Stimulated activated effector memory CD8-positive, alpha-beta T cell treated with anti-CD3 and anti-CD28 coated beads, Interleukin-12 subunit alpha, Interleukin-12 subunit beta, amount 100 ng/mL, for 72 hours (primary cell): ENCODE measurements at regions not wholly inside any gene's neighbourhood (a gene's known extent, or its start where the extent isn't known, plus 50 kb on each side); places are given as distances from the start of the nearest gene placed in this dataset.

Experiments
- ATAC-seq: fragments of 150-1000 bp; cut with Tn5 transposase; 2 replicates; pipeline ENCODE4 v1.10.0; 2021
- DNase-seq, 2 donors: peaks; one replicate each; pipeline ENCODE4 v3.0.0; 2021 to 2022; ENCODE audit warnings: low spot score in 2 of 2
- H3K27ac Mint-ChIP-seq: one replicate; pipeline ENCODE4 v1.8.0; 2022; ENCODE audit warnings: mild to moderate bottlenecking, mixed read lengths
- H3K36me3 Mint-ChIP-seq: one replicate; pipeline ENCODE4 v1.8.0; 2022; ENCODE audit warnings: mild to moderate bottlenecking, mixed read lengths
- H3K4me1 Mint-ChIP-seq: one replicate; pipeline ENCODE4 v1.8.0; 2022; ENCODE audit warnings: mixed read lengths
- H3K4me3 Mint-ChIP-seq: one replicate; pipeline ENCODE4 v1.8.0; 2022; ENCODE audit warnings: mild to moderate bottlenecking, mixed read lengths
- H3K9me3 Mint-ChIP-seq: one replicate; pipeline ENCODE4 v1.8.0; 2022; ENCODE audit warnings: mixed read lengths

DNA sequence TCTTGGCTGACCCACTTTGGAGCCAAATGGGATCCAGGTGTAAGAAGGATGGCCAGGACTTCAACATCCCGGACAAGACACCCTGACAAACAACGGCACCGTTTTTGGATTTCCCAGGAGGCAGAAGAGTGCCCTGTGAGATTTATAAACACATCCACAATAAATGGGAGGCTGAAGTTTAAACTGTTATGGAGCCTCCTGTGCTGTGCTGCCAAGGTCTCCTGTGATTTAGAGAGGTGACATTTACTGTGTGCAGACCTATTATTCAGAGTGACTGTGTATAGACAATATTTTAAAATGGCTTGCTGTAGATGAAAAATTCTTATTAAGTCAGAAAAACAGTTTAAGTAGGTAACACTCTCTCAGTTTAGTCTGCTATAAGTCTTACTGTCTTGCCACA is 401.5 kb upstream of the ETAA1 start:
- no peaks in the 10 kb centered on the region for H3K36me3 Mint-ChIP-seq
- no peak for ATAC-seq

DNA sequence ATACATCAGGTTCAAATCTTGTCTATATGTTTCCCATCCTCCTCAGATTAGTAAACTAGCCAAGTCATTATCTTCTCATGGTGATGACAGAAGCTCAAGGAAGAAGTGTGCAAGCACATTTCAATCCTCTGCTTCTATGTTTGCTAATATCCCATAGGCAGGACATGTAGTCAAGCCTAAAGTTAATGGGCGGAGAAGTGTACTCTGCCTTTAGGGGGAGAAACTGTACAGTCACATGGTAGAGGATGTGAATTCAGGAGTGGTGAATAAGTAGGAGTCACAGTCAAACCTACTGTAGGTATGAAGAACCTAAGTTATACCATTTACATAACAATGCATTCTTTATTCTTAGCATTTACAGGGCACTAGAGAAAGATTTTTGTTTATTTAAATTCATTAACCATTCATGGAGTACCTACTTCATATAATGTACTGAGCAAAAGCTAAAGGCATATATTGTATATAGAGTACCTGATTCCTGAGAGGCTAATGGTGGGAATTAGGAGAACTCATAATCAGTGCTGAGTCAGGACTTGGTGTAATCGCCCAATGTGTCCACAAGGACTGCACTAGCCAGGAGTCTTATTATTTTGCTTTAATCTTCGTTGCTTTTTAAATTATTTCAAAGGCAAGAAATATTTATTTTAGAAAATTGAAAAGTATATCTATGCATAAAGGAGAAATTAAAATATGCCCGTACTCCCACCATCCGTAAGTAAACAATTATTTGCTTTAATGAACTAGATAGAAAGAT is 394.3 kb upstream of the ETAA1 start:
- Mint-ChIP-seq H3K9me3 (peaks cover 6% of the 10 kb centered on the region), H3K36me3 (no peaks in the 10 kb centered on the region), H3K27ac (no peak overlapping the region), H3K4me3 (no peak overlapping the region), H3K4me1 (no peaks in the 10 kb centered on the region)
- ATAC-seq: no peak
- DNase-seq: no peak

More for the DNA sequence above, 401.5 kb upstream of the ETAA1 start:
- peaks cover 3% of the 10 kb centered on the region for H3K9me3 Mint-ChIP-seq
- H3K4me1 Mint-ChIP-seq: no peaks in the 10 kb centered on the region
- no peak overlapping the region for H3K4me3 Mint-ChIP-seq
- no peak for DNase-seq
- H3K27ac Mint-ChIP-seq: no peak overlapping the region

- Mint-ChIP-seq H3K27ac (no peak overlapping the region), H3K4me1 (no peaks in the 10 kb centered on the region), H3K36me3 (no peaks in the 10 kb centered on the region), H3K9me3 (peaks cover 6% of the 10 kb centered on the region), H3K4me3 (no peak overlapping the region)
- DNase-seq: no peak
- ATAC-seq: no peak
Observed at GRCh38 chr2:67006373-67006960, 390.7 kb upstream of the ETAA1 start.

DNA sequence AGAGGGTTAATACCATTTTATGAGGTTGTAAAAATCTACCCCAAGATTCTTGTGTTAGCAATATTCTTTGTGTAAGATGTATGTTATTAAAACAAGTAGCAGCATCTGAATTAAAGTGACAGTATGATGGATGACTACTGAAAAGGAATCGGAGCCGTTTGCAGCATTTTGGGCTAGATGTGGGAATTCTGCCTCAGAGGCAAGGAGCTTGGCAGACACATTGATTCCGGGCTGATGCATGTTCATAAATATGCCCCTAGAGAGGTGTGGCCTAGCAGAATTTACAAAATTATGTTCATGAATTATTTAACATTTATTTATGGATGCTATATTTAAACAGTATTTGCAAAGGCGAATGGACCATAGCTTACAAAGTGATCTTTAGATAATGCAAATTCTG is 389.0 kb upstream of the ETAA1 start:
- peaks cover 9% of the 10 kb centered on the region for H3K9me3 Mint-ChIP-seq
- no peak overlapping the region for H3K4me3 Mint-ChIP-seq
- DNase-seq (no peak), ATAC-seq (no peak)
- H3K4me1 Mint-ChIP-seq: no peaks in the 10 kb centered on the region
- H3K27ac Mint-ChIP-seq: no peak overlapping the region
- no peaks in the 10 kb centered on the region for H3K36me3 Mint-ChIP-seq

DNA sequence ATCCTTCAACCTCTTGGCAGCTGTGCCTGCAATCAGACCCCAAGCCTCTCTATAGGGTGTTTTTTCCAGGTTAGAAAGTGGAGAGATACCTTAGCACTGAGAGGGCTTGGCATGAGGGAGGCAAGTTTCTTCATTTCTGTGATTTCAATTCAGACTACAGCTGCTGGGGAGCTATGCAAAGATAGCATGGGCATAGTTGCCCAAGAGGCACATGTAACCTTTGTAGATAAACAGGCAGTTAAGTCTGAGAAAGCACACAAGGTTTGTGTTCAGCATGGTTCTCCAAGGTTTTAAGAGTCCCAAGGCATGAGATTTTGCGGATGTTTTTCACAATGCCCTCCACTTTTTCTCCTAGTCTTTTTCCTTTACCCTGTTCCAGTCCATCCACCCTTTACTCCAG is 385.0 kb upstream of the ETAA1 start:
- no peak for ATAC-seq
- Mint-ChIP-seq H3K9me3 (peaks cover 5% of the 10 kb centered on the region), H3K4me1 (no peaks in the 10 kb centered on the region), H3K36me3 (no peaks in the 10 kb centered on the region), H3K27ac (no peak overlapping the region), H3K4me3 (no peak overlapping the region)
- DNase-seq: no peak

GRCh38 chr2:67013821-67014220 is 383.3 kb upstream of the ETAA1 start:
- ATAC-seq: no peak
- H3K4me3 Mint-ChIP-seq: no peak overlapping the region
- no peak overlapping the region for H3K27ac Mint-ChIP-seq
- DNase-seq: no peak
- no peaks in the 10 kb centered on the region for H3K36me3 Mint-ChIP-seq
- H3K4me1 Mint-ChIP-seq: no peaks in the 10 kb centered on the region
- H3K9me3 Mint-ChIP-seq: peaks cover 5% of the 10 kb centered on the region

GRCh38 chr2:67015681-67016080 is 381.5 kb upstream of the ETAA1 start:
- H3K4me3 Mint-ChIP-seq: no peak overlapping the region
- H3K27ac Mint-ChIP-seq: no peak overlapping the region
- no peaks in the 10 kb centered on the region for H3K4me1 Mint-ChIP-seq
- no peaks in the 10 kb centered on the region for H3K36me3 Mint-ChIP-seq
- DNase-seq (no peak), ATAC-seq (no peak)
- peaks cover 5% of the 10 kb centered on the region for H3K9me3 Mint-ChIP-seq

GRCh38 chr2:67018301-67018700 is 378.8 kb upstream of the ETAA1 start:
- Mint-ChIP-seq H3K4me1 (no peaks in the 10 kb centered on the region), H3K9me3 (peaks cover 2% of the 10 kb centered on the region), H3K4me3 (no peak overlapping the region), H3K36me3 (no peaks in the 10 kb centered on the region), H3K27ac (no peak overlapping the region)
- ATAC-seq (no peak), DNase-seq (no peak)

DNA sequence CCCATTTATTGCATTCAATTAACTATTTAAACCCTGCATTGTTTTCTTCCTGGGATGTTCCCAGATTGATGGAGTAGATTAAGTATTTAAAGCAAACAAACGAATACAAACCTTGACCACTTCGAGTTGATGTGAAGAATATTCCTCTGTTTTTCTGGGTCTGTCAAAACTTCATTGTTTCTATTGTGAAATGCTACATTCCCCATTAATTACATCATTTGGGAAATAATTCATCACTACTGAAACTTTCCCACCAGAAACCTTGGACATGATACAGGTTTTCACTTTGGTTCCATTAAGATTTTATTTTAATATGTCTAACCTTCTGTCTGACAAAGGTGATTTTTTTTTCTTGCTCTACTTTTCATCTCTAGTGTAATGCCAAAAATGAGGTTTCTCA is 365.1 kb upstream of the ETAA1 start:
- Mint-ChIP-seq H3K4me3 (no peak overlapping the region), H3K27ac (no peak overlapping the region), H3K9me3 (peaks cover 7% of the 10 kb centered on the region), H3K4me1 (no peaks in the 10 kb centered on the region), H3K36me3 (no peaks in the 10 kb centered on the region)
- no peak for DNase-seq
- ATAC-seq: no peak

GRCh38 chr2:67036444-67036843 is 360.7 kb upstream of the ETAA1 start:
- ATAC-seq (no peak), DNase-seq (no peak)
- Mint-ChIP-seq H3K4me3 (no peak overlapping the region), H3K9me3 (peaks cover 10% of the 10 kb centered on the region), H3K4me1 (no peaks in the 10 kb centered on the region), H3K27ac (no peak overlapping the region), H3K36me3 (no peaks in the 10 kb centered on the region)

- no peak overlapping the region for H3K27ac Mint-ChIP-seq
- no peaks in the 10 kb centered on the region for H3K4me1 Mint-ChIP-seq
- H3K36me3 Mint-ChIP-seq: no peaks in the 10 kb centered on the region
- peaks cover 7% of the 10 kb centered on the region for H3K9me3 Mint-ChIP-seq
- ATAC-seq (no peak), DNase-seq (no peak)
- H3K4me3 Mint-ChIP-seq: no peak overlapping the region
Observed at GRCh38 chr2:67037655-67038054, 359.5 kb upstream of the ETAA1 start.

- H3K4me1 Mint-ChIP-seq: no peaks in the 10 kb centered on the region
- ATAC-seq: no peak
- DNase-seq: no peak
- no peak overlapping the region for H3K27ac Mint-ChIP-seq
- no peak overlapping the region for H3K4me3 Mint-ChIP-seq
- no peaks in the 10 kb centered on the region for H3K36me3 Mint-ChIP-seq
- peaks cover 7% of the 10 kb centered on the region for H3K9me3 Mint-ChIP-seq
Observed at GRCh38 chr2:67038195-67038594, 358.9 kb upstream of the ETAA1 start.

DNA sequence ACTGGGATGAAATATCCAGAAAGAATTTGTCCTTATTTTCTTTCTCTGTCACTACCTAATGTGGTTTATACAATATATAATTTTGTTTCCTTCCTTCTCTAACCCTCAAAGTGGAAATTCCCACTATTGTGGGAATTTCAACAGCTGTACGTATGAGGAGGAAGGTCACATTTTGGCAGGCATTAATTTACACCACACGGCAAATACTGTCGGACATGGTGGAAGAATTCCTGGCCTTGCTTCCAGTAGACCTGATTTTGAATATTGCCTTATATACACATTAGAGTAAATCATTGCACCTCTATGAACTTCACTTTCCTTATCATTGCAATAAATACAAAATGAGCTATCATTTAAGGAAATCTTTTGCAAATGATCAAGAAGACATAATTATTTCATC is 358.1 kb upstream of the ETAA1 start:
- Mint-ChIP-seq H3K27ac (no peak overlapping the region), H3K4me3 (no peak overlapping the region), H3K9me3 (peaks cover 7% of the 10 kb centered on the region), H3K36me3 (no peaks in the 10 kb centered on the region), H3K4me1 (no peaks in the 10 kb centered on the region)
- DNase-seq (no peak), ATAC-seq (no peak)

GRCh38 chr2:67039517-67040103 is 357.5 kb upstream of the ETAA1 start:
- no peak for ATAC-seq
- Mint-ChIP-seq H3K4me1 (no peaks in the 10 kb centered on the region), H3K27ac (no peak overlapping the region), H3K4me3 (no peak overlapping the region), H3K36me3 (no peaks in the 10 kb centered on the region), H3K9me3 (peaks cover 7% of the 10 kb centered on the region)
- DNase-seq: no peak

- Mint-ChIP-seq H3K27ac (no peak overlapping the region), H3K36me3 (no peaks in the 10 kb centered on the region), H3K9me3 (peaks cover 7% of the 10 kb centered on the region), H3K4me1 (no peaks in the 10 kb centered on the region), H3K4me3 (no peak overlapping the region)
- no peak for ATAC-seq
- DNase-seq: no peak
Observed at GRCh38 chr2:67041051-67041450, 356.1 kb upstream of the ETAA1 start.

DNA sequence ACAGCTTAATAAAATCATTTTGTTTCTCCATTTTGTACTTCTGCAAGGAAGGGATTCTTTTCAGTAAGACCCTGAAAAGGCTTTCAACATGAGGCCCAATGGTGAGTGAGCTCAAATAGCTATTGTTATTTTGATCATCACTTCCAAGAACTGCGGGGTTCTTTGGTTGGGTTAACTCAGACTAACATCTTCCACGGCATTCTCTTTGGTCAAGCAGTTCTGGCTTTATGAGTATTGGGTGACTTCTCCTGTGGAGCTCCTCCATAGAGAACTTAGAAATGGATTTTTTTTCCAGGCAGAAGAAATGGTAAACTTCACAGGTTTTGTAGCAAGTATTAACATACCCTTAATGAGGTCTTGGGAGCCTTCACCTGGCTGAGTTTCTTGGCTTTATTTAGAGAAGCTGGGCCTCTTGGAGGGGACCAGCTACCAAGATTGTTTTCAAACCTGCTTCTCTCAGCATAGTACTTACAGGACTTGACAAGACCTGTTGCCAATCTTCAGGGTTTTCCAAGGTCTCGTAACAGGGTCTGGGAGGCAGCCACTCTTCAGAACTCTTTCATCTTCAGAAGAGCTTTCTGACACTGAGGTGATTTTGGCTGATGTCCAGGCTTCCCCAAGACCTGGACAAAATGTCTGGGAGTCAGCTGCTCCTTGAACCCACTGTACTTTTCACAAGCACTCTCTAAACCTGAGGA is 353.2 kb upstream of the ETAA1 start:
- no peak overlapping the region for H3K4me3 Mint-ChIP-seq
- no peak overlapping the region for H3K27ac Mint-ChIP-seq
- DNase-seq (no peak), ATAC-seq (no peak)
- no peaks in the 10 kb centered on the region for H3K4me1 Mint-ChIP-seq
- no peaks in the 10 kb centered on the region for H3K36me3 Mint-ChIP-seq
- H3K9me3 Mint-ChIP-seq: peaks cover 8% of the 10 kb centered on the region
